DOHH2 (cell line): ENCODE measurements at regions not wholly inside any gene's neighbourhood (a gene's known extent, or its start where the extent isn't known, plus 50 kb on each side); places are given as distances from the start of the nearest gene placed in this dataset.

Experiments used
- H3F3A ChIP-seq: fragments of 200-600 bp; sonication (generic), shearing (Covaris generic); 2 replicates; pipeline ENCODE4 v1.6.0; 2016; ENCODE audit warnings: antibody characterized with exemption, mild to moderate bottlenecking; ENCODE audit not compliant: control insufficient read depth, insufficient read depth
- H3K27ac ChIP-seq: fragments of 200-600 bp; sonication (generic); 2 replicates; pipeline ENCODE4 v1.5.1; 2014; ENCODE audit warnings: low read depth, mild to moderate bottlenecking, low read length, moderate library complexity
- H3K27me3 ChIP-seq: fragments of 200-600 bp; sonication (generic); 2 replicates; pipeline ENCODE4 v1.6.1; 2014; ENCODE audit warnings: mild to moderate bottlenecking, low read length, mixed read lengths; ENCODE audit not compliant: control insufficient read depth
- H3K36me3 ChIP-seq: fragments of 200-600 bp; sonication (generic); 2 replicates; pipeline ENCODE4 v1.6.1; 2014; ENCODE audit warnings: mild to moderate bottlenecking, low read length, moderate library complexity, mixed read lengths; ENCODE audit not compliant: control insufficient read depth
- H3K4me1 ChIP-seq: fragments of 200-600 bp; sonication (generic); 2 replicates; pipeline ENCODE4 v1.6.1; 2014; ENCODE audit warnings: mild to moderate bottlenecking, low read length, mixed read lengths; ENCODE audit not compliant: control insufficient read depth
- H3K4me2 ChIP-seq: fragments of 200-600 bp; sonication (generic); 2 replicates; pipeline ENCODE4 v1.6.0; 2014; ENCODE audit warnings: mild to moderate bottlenecking, low read length, moderate library complexity
- H3K4me3 ChIP-seq: fragments of 200-600 bp; sonication (generic); 2 replicates; pipeline ENCODE4 v1.5.1; 2014; ENCODE audit warnings: mild to moderate bottlenecking, low read length, mixed read lengths
- H3K79me2 ChIP-seq: fragments of 200-600 bp; sonication (generic); 2 replicates; pipeline ENCODE4 v1.6.1; 2014; ENCODE audit warnings: mild to moderate bottlenecking, low read length, mixed read lengths; ENCODE audit not compliant: control insufficient read depth
- H3K9me2 ChIP-seq: fragments of 200-600 bp; sonication (generic); replicated peaks from 2 replicates; pipeline ENCODE4 v1.6.1; 2014; ENCODE audit warnings: mild to moderate bottlenecking, low read length, mixed read lengths; ENCODE audit not compliant: control insufficient read depth
- H3K9me3 ChIP-seq: fragments of 200-600 bp; sonication (generic); 2 replicates; pipeline ENCODE4 v1.6.1; 2014; ENCODE audit warnings: antibody characterized with exemption, low read length, mixed read lengths; ENCODE audit not compliant: control insufficient read depth, insufficient read depth
- H4K20me1 ChIP-seq: fragments of 200-600 bp; sonication (generic); 2 replicates; pipeline ENCODE4 v1.6.0; 2014; ENCODE audit warnings: low read depth, mild to moderate bottlenecking, antibody characterized with exemption, low read length, moderate library complexity; ENCODE audit not compliant: control insufficient read depth, insufficient read depth
- EZH2phosphoT487 ChIP-seq: fragments of 200-600 bp; sonication (generic); IDR thresholded peaks from 2 replicates; pipeline ENCODE4 v1.6.1; 2017; ENCODE audit warnings: borderline replicate concordance, mild to moderate bottlenecking, antibody characterized with exemption, low read length, moderate library complexity, mixed read lengths
- TF ChIP-seq, protein P1 (sequence below): fragments of 200-600 bp; sonication (generic); IDR thresholded peaks from one replicate; pipeline ENCODE4 v1.5.1; 2014; ENCODE audit warnings: antibody characterized with exemption, mild to moderate bottlenecking, low read depth, low read length; ENCODE audit not compliant: poor library complexity, severe bottlenecking

DNA sequence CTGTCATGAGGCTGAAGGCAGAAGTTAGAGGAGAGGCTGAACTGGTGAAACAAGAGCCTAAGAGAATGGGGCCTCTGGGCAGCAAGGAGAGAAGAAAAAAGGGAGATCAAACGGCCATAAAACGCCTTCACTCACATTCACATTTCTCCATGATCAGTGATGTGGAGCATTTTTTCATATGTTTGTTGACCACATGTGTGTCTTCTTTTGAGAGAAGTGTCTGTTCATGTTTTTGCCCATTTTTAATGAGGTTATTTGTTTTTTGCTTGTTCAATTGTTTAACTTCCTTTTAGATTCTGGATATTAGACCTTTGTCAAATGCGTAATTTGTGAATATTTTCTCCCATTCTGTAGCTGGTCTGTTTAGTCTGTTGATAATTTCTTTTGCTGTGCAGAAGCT lies 155.0 kb downstream of the TMEM26 start:
- no peaks in the 10 kb centered on the region for H3K9me2 ChIP-seq
- no peaks in the 10 kb centered on the region for H3K9me3 ChIP-seq
- no peaks in the 10 kb centered on the region for H4K20me1 ChIP-seq
- H3K79me2 ChIP-seq, result no peaks in the 10 kb centered on the region
- no peaks in the 10 kb centered on the region for H3K4me1 ChIP-seq
- no peaks in the 10 kb centered on the region for H3F3A ChIP-seq
- no peaks in the 10 kb centered on the region for H3K36me3 ChIP-seq
- TF ChIP-seq, protein P1, sequence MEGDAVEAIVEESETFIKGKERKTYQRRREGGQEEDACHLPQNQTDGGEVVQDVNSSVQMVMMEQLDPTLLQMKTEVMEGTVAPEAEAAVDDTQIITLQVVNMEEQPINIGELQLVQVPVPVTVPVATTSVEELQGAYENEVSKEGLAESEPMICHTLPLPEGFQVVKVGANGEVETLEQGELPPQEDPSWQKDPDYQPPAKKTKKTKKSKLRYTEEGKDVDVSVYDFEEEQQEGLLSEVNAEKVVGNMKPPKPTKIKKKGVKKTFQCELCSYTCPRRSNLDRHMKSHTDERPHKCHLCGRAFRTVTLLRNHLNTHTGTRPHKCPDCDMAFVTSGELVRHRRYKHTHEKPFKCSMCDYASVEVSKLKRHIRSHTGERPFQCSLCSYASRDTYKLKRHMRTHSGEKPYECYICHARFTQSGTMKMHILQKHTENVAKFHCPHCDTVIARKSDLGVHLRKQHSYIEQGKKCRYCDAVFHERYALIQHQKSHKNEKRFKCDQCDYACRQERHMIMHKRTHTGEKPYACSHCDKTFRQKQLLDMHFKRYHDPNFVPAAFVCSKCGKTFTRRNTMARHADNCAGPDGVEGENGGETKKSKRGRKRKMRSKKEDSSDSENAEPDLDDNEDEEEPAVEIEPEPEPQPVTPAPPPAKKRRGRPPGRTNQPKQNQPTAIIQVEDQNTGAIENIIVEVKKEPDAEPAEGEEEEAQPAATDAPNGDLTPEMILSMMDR, result no peak
- TF ChIP-seq EZH2phosphoT487, result no peak
- H3K27me3 ChIP-seq, result no peaks in the 10 kb centered on the region
- no peak overlapping the region for H3K4me3 ChIP-seq
- H3K4me2 ChIP-seq, result no peak overlapping the region
- H3K27ac ChIP-seq, result no peak overlapping the region

DNA sequence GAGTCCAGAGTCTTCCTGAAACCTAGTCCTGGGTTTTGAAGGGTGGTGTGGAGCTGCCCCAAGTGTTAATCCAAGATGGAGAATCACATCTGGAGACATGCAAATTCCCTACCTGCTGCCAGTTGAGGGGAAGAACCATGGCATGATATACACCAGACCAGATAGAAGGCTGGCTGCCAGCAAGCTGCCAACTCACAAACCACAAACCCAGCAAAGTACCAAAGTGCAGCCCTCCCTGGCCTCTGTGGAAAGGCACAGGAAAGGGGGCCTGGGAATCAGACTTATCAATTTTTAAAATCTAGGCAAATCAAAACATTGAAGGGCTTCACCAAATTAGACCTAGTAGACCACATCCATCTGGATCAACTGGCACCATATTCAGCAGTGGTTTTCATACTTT lies 157.0 kb downstream of the TMEM26 start:
- Histone ChIP-seq H3K79me2 (no peaks in the 10 kb centered on the region), H3K9me3 (no peaks in the 10 kb centered on the region), H3K4me2 (no peak overlapping the region), H3K36me3 (no peaks in the 10 kb centered on the region), H3K27me3 (no peaks in the 10 kb centered on the region), H3K4me1 (no peaks in the 10 kb centered on the region), H3K4me3 (no peak overlapping the region), H4K20me1 (no peaks in the 10 kb centered on the region), H3K9me2 (no peaks in the 10 kb centered on the region), H3F3A (no peaks in the 10 kb centered on the region), H3K27ac (no peak overlapping the region)
- TF ChIP-seq EZH2phosphoT487, result no peak
- TF ChIP-seq, protein P1, result no peak

DNA sequence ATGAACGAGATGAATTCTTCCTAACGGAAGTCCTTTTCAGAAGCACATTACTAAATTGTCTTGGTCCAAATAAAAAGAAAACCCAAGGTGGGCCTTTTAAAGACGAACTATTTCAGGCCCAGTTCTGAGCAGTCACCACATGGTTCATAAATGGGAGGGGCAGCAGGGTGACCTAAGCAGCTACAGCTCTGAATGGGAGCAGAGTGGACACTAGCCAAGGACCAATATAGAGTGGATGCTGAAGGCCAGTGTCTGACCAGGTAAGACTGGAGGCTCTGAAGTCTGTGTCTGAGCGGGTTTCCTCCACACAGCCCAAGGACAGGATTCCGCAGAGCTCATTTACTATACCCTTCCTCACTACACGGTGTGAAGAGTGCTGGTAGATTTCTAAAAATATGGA lies 159.1 kb downstream of the TMEM26 start:
- H3K79me2 ChIP-seq, result no peaks in the 10 kb centered on the region
- H3K9me2 ChIP-seq, result no peaks in the 10 kb centered on the region

DNA sequence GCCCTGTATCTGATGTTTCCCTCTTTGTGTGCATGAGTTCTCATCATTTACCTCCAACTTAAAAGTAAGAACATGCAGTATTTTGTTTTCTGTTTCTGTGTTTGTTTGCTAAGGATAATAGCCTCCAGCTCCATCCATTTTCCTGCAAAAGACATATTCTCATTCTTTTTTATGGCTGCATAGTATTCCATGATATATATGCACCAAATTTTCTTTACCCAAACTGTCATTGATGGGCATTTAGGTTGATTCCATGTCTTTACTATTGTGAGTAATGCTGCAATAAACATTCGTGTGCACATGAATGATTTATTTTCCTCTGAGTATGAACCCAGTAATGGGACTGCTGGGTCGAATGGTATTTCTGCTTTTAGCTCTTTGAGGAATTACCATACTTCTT lies 163.4 kb downstream of the TMEM26 start:
- H3K9me3 ChIP-seq, result peaks cover 4% of the 10 kb centered on the region; the same call in 1 of the 2 replicates
- no peak for TF ChIP-seq EZH2phosphoT487
- TF ChIP-seq, protein P1, result no peak
- H3K27me3 ChIP-seq, result peaks cover 9% of the 10 kb centered on the region
- H3K79me2 ChIP-seq, result no peaks in the 10 kb centered on the region
- no peaks in the 10 kb centered on the region for H3K4me1 ChIP-seq
- H3K9me2 ChIP-seq, result no peaks in the 10 kb centered on the region
- no peak overlapping the region for H3K4me3 ChIP-seq
- no peaks in the 10 kb centered on the region for H3F3A ChIP-seq
- no peaks in the 10 kb centered on the region for H3K36me3 ChIP-seq
- H3K27ac ChIP-seq, result no peak overlapping the region
- H4K20me1 ChIP-seq, result no peaks in the 10 kb centered on the region
- H3K4me2 ChIP-seq, result no peak overlapping the region

More for the DNA sequence above, 159.1 kb downstream of the TMEM26 start:
- H3K27ac ChIP-seq, result no peak overlapping the region
- H3K4me1 ChIP-seq, result no peaks in the 10 kb centered on the region
- H3K4me3 ChIP-seq, result no peak overlapping the region
- no peaks in the 10 kb centered on the region for H4K20me1 ChIP-seq
- no peaks in the 10 kb centered on the region for H3F3A ChIP-seq
- no peak for TF ChIP-seq EZH2phosphoT487
- peaks cover 4% of the 10 kb centered on the region; the same call in 1 of the 2 replicates for H3K9me3 ChIP-seq
- H3K36me3 ChIP-seq, result no peaks in the 10 kb centered on the region
- H3K27me3 ChIP-seq, result no peaks in the 10 kb centered on the region
- no peak overlapping the region for H3K4me2 ChIP-seq
